Ovary (tissue), 7 donors: ENCODE measurements at regions not wholly inside any gene's neighbourhood (a gene's known extent, or its start where the extent isn't known, plus 50 kb on each side); places are given as distances from the start of the nearest gene placed in this dataset.
"Not testable (repeated sequence)": the region's sequence is repeated elsewhere in the genome, so short reads cannot be mapped to it uniquely, and the experiment has no call there.

Experiments
- DNase-seq, 5 donors: peaks; one replicate each; pipeline ENCODE4 v3.0.0-alpha.2; 2019 to 2020
- H3K27ac ChIP-seq, 2 donors: fragments of 200-600 bp; one replicate each; pipeline versions ENCODE4 v1.5.1 to v1.8.0; 2019 to 2022
- H3K27me3 ChIP-seq: fragments of 200-600 bp; one replicate; pipeline ENCODE4 v1.8.0; 2022
- H3K36me3 ChIP-seq: fragments of 200-600 bp; sonication (generic); one replicate; pipeline ENCODE4 v1.5.1; 2019
- H3K4me1 ChIP-seq: one replicate; pipeline ENCODE4 v1.8.1; 2013; ENCODE audit warnings: mild to moderate bottlenecking, moderate library complexity; ENCODE audit not compliant: insufficient read depth
- H3K4me3 ChIP-seq: fragments of 200-600 bp; sonication (generic); one replicate; pipeline ENCODE4 v1.5.1; 2017
- H3K9me3 ChIP-seq, 2 donors: fragments of 200-600 bp in 1 of 2; sonication (generic) in 1 of 2; one replicate each; pipeline versions ENCODE4 v1.5.1 to v1.8.1; 2013 to 2019; ENCODE audit warnings: mild to moderate bottlenecking in 1 of 2, moderate library complexity in 1 of 2
- EP300 ChIP-seq: sonication (generic); formaldehyde crosslinking; IDR thresholded peaks from one replicate; pipeline ENCODE4 v1.6.1; 2017; ENCODE audit warnings: antibody characterized with exemption
- POLR2A ChIP-seq: fragments of 450-650 bp; IDR thresholded peaks from one replicate; pipeline ENCODE4 v1.6.1; 2017; ENCODE audit warnings: antibody characterized with exemption, mild to moderate bottlenecking, moderate library complexity
- WGBS, 3 donors: extraction: QIAGEN DNeasy Blood & Tissue Kit in 1 of 3; methylation state at CpG; one replicate each; pipeline versions ENCODE4 v1.1.5 to v1.1.7; 2013 to 2017; 5-methylcytosine and 5-hydroxymethylcytosine counted together
- intact Hi-C, 4 donors: fragments of 100-400 bp; cut with DNase I; formaldehyde crosslinking; loops; one replicate each; pipeline versions ENCODE4 v1.11.0 to v1.15.1; 2022 to 2023
- TF ChIP-seq, protein P1 (sequence below), 3 donors: fragments of 450-650 bp in 2 of 3; fragments of 200-600 bp in 1 of 3; IDR thresholded peaks; one replicate each; pipeline versions ENCODE4 v1.5.1 to v1.8.0; 2016 to 2022; ENCODE audit warnings: antibody characterized with exemption in 3 of 3, mild to moderate bottlenecking in 1 of 3
- donor health status: DM: no; HTN: no; CAD: no; lungs with moderate emphysema.
- donor health status: DM: no; HTN: no; CAD: no.
- donor health status: Bipolar disorder and iron deficiency.
- donor health status: DM: no; HTN: no; CAD: no.
- donor health status: DM: yes; HTN: yes; CAD: no.

DNA sequence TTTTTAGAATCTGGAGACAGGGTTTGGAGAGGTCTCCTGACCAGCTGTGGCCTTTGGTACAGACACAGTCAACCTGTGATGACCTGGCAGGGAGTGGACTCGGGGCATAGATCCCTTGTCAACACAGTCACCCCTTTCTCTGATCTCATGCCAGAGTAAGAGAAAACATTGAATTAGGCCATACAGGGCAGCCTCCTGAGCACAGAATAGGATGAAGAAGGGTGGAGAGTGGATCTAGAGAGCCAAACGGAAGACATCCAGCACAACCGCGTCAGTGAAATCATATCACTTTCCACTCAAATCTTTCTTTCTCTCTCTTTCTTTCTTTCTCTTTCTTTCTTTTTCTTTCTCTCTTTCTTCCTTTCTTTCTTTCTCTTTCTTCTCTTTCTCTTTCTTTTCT lies 145.9 kb upstream of the TBX3 start:
- Histone ChIP-seq H3K36me3 (no peaks in the 10 kb centered on the region), H3K4me3 (no peak overlapping the region), H3K4me1 (no peaks in the 10 kb centered on the region), H3K27me3 (no peaks in the 10 kb centered on the region), H3K27ac (no peak overlapping the region), H3K9me3 (no peaks in the 10 kb centered on the region)
- 84 to 88% (median 87%) methylated on average over 4 of the region's 4 CpGs for WGBS, 3 donors
- TF ChIP-seq POLR2A = no peak
- TF ChIP-seq, protein P1, sequence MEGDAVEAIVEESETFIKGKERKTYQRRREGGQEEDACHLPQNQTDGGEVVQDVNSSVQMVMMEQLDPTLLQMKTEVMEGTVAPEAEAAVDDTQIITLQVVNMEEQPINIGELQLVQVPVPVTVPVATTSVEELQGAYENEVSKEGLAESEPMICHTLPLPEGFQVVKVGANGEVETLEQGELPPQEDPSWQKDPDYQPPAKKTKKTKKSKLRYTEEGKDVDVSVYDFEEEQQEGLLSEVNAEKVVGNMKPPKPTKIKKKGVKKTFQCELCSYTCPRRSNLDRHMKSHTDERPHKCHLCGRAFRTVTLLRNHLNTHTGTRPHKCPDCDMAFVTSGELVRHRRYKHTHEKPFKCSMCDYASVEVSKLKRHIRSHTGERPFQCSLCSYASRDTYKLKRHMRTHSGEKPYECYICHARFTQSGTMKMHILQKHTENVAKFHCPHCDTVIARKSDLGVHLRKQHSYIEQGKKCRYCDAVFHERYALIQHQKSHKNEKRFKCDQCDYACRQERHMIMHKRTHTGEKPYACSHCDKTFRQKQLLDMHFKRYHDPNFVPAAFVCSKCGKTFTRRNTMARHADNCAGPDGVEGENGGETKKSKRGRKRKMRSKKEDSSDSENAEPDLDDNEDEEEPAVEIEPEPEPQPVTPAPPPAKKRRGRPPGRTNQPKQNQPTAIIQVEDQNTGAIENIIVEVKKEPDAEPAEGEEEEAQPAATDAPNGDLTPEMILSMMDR (IDR thresholded peaks at IDR 0.05) = no peak
- no peak for TF ChIP-seq EP300
- intact Hi-C loops = no loop called here
- DNase-seq = no peak

DNA sequence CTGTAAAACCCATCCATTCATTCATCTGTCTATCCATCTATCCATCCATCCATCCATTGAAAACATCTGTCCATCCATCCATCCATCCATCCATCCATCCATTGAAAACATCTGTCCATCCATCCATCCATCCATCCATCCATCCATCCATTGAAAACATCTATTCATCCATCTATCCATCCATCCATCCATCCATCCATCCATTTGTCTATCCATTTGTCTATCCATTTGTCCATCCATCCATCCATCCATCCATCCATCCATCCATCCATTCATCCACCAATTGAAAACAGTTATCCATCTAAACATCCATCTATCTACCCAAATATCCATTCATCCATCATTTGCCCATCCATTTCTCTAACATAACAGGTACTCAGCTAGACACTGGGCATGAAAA lies 145.3 kb upstream of the TBX3 start:
- H3K9me3 ChIP-seq = not testable (repeated sequence)

DNA sequence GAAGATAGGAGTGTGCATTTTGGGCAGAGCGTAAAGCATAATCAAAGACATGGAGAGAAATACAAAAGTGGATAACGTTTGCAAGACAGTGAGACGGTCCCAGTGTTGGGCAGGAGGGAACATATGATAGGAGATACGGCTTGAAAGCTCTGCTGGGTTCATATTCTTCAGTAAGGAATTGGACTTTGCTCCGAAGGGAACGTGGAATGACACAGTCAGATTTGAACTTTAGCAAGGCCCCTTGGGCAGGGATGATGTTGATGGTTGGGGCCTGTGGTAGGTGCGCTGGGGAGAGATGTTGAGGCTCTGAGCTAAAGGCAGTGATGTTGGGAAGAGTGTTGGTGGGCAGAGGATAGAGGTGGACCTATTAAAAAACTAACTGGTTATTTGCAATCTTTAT lies 143.5 kb upstream of the TBX3 start:
- H3K4me1 ChIP-seq = no peaks in the 10 kb centered on the region
- intact Hi-C loops = no loop called here
- 92 to 94% (median 93%) methylated on average over 7 of the region's 7 CpGs for WGBS, 3 donors
- no peak overlapping the region for H3K27ac ChIP-seq
- TF ChIP-seq, protein P1 (IDR thresholded peaks at IDR 0.05) = no peak
- no peak overlapping the region for H3K4me3 ChIP-seq
- no peaks in the 10 kb centered on the region for H3K27me3 ChIP-seq
- no peaks in the 10 kb centered on the region for H3K9me3 ChIP-seq
- H3K36me3 ChIP-seq = no peaks in the 10 kb centered on the region
- no peak for DNase-seq

More for the DNA sequence above, 145.3 kb upstream of the TBX3 start:
- H3K27ac ChIP-seq, H3K4me3 ChIP-seq, intact Hi-C loops, H3K36me3 ChIP-seq, H3K27me3 ChIP-seq, DNase-seq, H3K4me1 ChIP-seq: not testable (repeated sequence)

DNA sequence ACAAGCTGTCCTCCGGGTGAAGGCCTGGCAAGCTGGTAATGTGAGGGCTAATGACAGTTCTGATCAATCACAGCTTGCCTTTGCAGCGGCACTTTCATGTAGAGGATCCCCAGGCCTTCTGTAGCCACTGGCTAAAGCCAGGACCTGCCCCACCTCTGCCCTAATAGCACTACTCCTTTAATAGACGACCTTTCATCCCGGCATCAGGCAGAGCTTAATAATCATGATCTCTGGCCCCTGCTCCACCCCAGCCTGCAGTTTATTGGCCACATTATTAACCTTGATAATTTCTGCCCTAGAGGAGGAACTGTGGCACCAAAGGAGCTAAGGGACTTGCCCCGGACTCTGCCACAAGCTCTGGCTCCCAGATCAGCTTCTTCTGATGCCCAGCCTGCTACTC lies 142.3 kb upstream of the TBX3 start:
- no peaks in the 10 kb centered on the region for H3K9me3 ChIP-seq
- no peak overlapping the region for H3K27ac ChIP-seq
- no peaks in the 10 kb centered on the region for H3K4me1 ChIP-seq
- H3K36me3 ChIP-seq = no peaks in the 10 kb centered on the region
- no peak for DNase-seq
- H3K27me3 ChIP-seq = no peaks in the 10 kb centered on the region
- intact Hi-C loops = no loop called here
- TF ChIP-seq, protein P1 (IDR thresholded peaks at IDR 0.05) = no peak
- TF ChIP-seq POLR2A (no peak), EP300 (no peak)
- 63 to 82% (median 69%) methylated on average over 5 of the region's 5 CpGs for WGBS, 3 donors
- H3K4me3 ChIP-seq = no peak overlapping the region

DNA sequence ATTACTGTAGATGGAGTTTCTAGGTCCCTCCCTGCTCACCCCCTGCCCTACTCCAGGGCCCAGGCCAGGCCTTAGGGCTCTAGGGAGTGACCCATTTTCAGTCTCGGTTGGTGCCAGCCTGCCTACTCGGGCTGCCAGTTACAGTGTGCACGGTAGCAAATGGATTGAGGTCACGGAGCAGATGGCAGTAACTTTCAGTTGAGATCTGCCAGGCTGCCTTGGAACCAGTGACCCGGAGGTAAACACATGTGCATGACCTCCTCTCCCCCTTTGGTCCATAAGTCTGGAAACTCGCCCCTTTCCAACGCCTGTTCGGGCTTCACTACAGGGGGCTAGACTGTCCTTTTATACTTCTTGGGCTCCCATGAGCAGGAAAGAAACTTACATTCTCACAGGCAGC lies 139.7 kb upstream of the TBX3 start:
- intact Hi-C loops = no loop called here
- Histone ChIP-seq H3K27me3 (no peaks in the 10 kb centered on the region), H3K36me3 (no peaks in the 10 kb centered on the region), H3K9me3 (no peaks in the 10 kb centered on the region), H3K27ac (no peak overlapping the region), H3K4me1 (no peaks in the 10 kb centered on the region), H3K4me3 (no peak overlapping the region)
- TF ChIP-seq EP300 (no peak), POLR2A (no peak)
- TF ChIP-seq, protein P1 (IDR thresholded peaks at IDR 0.05) = no peak
- 76 to 90% (median 82%) methylated on average over 8 of the region's 8 CpGs for WGBS, 3 donors
- DNase-seq = no peak
